ENCODE measurements at regions not wholly inside any gene's neighbourhood (a gene's known extent, or its start where the extent isn't known, plus 50 kb on each side); places are given as distances from the start of the nearest gene placed in this dataset.

- no peak for TF ChIP-seq CTCF (conservative IDR thresholded peaks at IDR 0.05; ENCODE audit: low read depth, low read length)
- no peak for TF ChIP-seq EZH2 (IDR thresholded peaks at IDR 0.05; ENCODE audit: borderline replicate concordance, low read depth, low read length, poor library complexity, severe bottlenecking)
Observed at GRCh38 chr18:30568333-30568732, 474.2 kb downstream of the DSC3 start.

All from A673 (cell line).